PC-3 (cell line): ENCODE measurements at regions not wholly inside any gene's neighbourhood (a gene's known extent, or its start where the extent isn't known, plus 50 kb on each side); places are given as distances from the start of the nearest gene placed in this dataset.
A peak's percentile ranks its signal among the peaks of the same experiment; 100 is the strongest.

ENCODE experiments used
- ATAC-seq: fragments of 200-7000 bp; cut with Tn5 transposase; 2 replicates; pipeline ENCODE4 v1.9.1; 2020; ENCODE audit warnings: mild to moderate bottlenecking, moderate library complexity
- BruUV-seq: library from RNA; stranded (reverse); fragments of 400-500 nt; replicated peaks from 2 replicates; lab custom pipeline; 2021; lab: Mats Ljungman, UMichigan
- CTCF ChIA-PET: fragments of 300-600 bp; sonication (Branson Sonifier 250); formaldehyde crosslinking; loops from one replicate; lab custom pipeline; 2022; ENCODE audit warnings: antibody characterized with exemption; lab: Charles Lee
- POLR2A ChIA-PET: fragments of 300-600 bp; sonication (Branson Sonifier 250); formaldehyde crosslinking; loops from one replicate; lab custom pipeline; 2022; ENCODE audit warnings: antibody characterized with exemption; ENCODE audit not compliant: unreplicated experiment; lab: Charles Lee
- DNase-seq: peaks from one replicate; pipeline ENCODE4 v3.0.0-alpha.2; 2015
- H2AFZ ChIP-seq: fragments of 300-600 bp; sonication (generic); 2 replicates; pipeline ENCODE4 v1.6.0; 2016; ENCODE audit warnings: antibody characterized with exemption, low read length
- H3F3A ChIP-seq: fragments of 300-600 bp; sonication (generic); one replicate; pipeline ENCODE4 v1.6.0; 2017; ENCODE audit warnings: antibody characterized with exemption, low read length, control low read depth, mild to moderate bottlenecking; ENCODE audit not compliant: unreplicated experiment
- H3K27ac ChIP-seq: fragments of 300-600 bp; sonication (generic); 2 replicates; pipeline ENCODE4 v1.5.1; 2016; ENCODE audit warnings: mild to moderate bottlenecking, low read length
- H3K27me3 ChIP-seq: fragments of 300-600 bp; sonication (generic); 2 replicates; pipeline ENCODE4 v1.6.1; 2016; ENCODE audit warnings: low read length, mixed read lengths
- H3K36me3 ChIP-seq: fragments of 300-600 bp; sonication (generic); 2 replicates; pipeline ENCODE4 v1.6.1; 2016; ENCODE audit warnings: low read depth, mixed run types, low read length, mixed read lengths
- H3K4me1 ChIP-seq: fragments of 300-600 bp; sonication (generic); 2 replicates; pipeline ENCODE4 v1.5.1; 2016; ENCODE audit warnings: low read length; ENCODE audit not compliant: insufficient read depth
- H3K4me2 ChIP-seq: fragments of 300-600 bp; sonication (generic); 2 replicates; pipeline ENCODE4 v1.6.0; 2016; ENCODE audit warnings: low read length
- H3K4me3 ChIP-seq: fragments of 300-600 bp; sonication (generic); 2 replicates; pipeline ENCODE4 v1.5.1; 2016; ENCODE audit warnings: mild to moderate bottlenecking, low read length, mixed read lengths
- H3K79me2 ChIP-seq: fragments of 300-600 bp; sonication (generic); 2 replicates; pipeline ENCODE4 v1.6.1; 2017; ENCODE audit warnings: low read length, mixed read lengths
- H3K9ac ChIP-seq: fragments of 300-600 bp; sonication (generic); 2 replicates; pipeline ENCODE4 v1.6.0; 2016; ENCODE audit warnings: mild to moderate bottlenecking, low read length
- H3K9me2 ChIP-seq: fragments of 300-600 bp; sonication (generic); replicated peaks from 2 replicates; pipeline ENCODE4 v1.6.1; 2016; ENCODE audit warnings: mixed run types, low read length, mixed read lengths
- H3K9me3 ChIP-seq: fragments of 300-600 bp; sonication (generic); 2 replicates; pipeline ENCODE4 v1.6.1; 2016; ENCODE audit warnings: low read length, mixed read lengths
- H4K20me1 ChIP-seq: fragments of 300-600 bp; sonication (generic); 2 replicates; pipeline ENCODE4 v1.6.1; 2016; ENCODE audit warnings: low read length, mixed read lengths
- CTCF ChIP-seq: fragments of 300-600 bp; sonication (generic); conservative IDR thresholded peaks from 2 replicates; pipeline ENCODE4 v1.5.1; 2017; ENCODE audit warnings: antibody characterized with exemption, low read depth, mild to moderate bottlenecking, low read length
- EZH2 ChIP-seq: fragments of 300-600 bp; sonication (generic); IDR thresholded peaks from one replicate; pipeline ENCODE4 v1.6.1; 2017; ENCODE audit warnings: antibody characterized with exemption, mild to moderate bottlenecking, low read length; ENCODE audit not compliant: unreplicated experiment
- EZH2phosphoT487 ChIP-seq: fragments of 300-600 bp; sonication (generic); IDR thresholded peaks from 2 replicates; pipeline ENCODE4 v1.6.1; 2018; ENCODE audit warnings: mild to moderate bottlenecking, antibody characterized with exemption, low read length, borderline replicate concordance
- intact Hi-C: fragments of 100-400 bp; cut with micrococcal nuclease; formaldehyde crosslinking; loops from 2 replicates; pipeline ENCODE4 v1.9.0; 2023

- Histone ChIP-seq H3K4me3 (no peak overlapping the region), H3K9me2 (no peaks in the 10 kb centered on the region), H3K79me2 (no peaks in the 10 kb centered on the region), H3K9ac (no peak overlapping the region), H3K9me3 (no peaks in the 10 kb centered on the region), H3K4me1 (no peaks in the 10 kb centered on the region), H2AFZ (no peak overlapping the region), H3K27ac (no peak overlapping the region), H3F3A (no peaks in the 10 kb centered on the region), H3K27me3 (peaks cover 16% of the 10 kb centered on the region; the same call in 1 of the 2 replicates), H3K4me2 (no peak overlapping the region), H4K20me1 (no peaks in the 10 kb centered on the region), H3K36me3 (no peaks in the 10 kb centered on the region)
- DNase-seq = no peak
- ATAC-seq = no peak
- TF ChIP-seq EZH2 (no peak), EZH2phosphoT487 (no peak), CTCF (no peak)
- CTCF ChIA-PET = no interaction called here
- POLR2A ChIA-PET = no interaction called here
- intact Hi-C loops = no loop called here
- no TSS peak for BruUV-seq
Measured at GRCh38 chr9:27768781-27769180, 195.5 kb upstream of the C9orf72 start.

- Histone ChIP-seq H3K79me2 (no peaks in the 10 kb centered on the region), H3K27ac (no peak overlapping the region), H3F3A (no peaks in the 10 kb centered on the region), H3K9me3 (no peaks in the 10 kb centered on the region), H2AFZ (no peak overlapping the region), H3K9me2 (no peaks in the 10 kb centered on the region), H3K36me3 (no peaks in the 10 kb centered on the region), H4K20me1 (no peaks in the 10 kb centered on the region), H3K4me3 (no peak overlapping the region), H3K4me2 (no peak overlapping the region), H3K4me1 (no peaks in the 10 kb centered on the region), H3K27me3 (peaks cover 8% of the 10 kb centered on the region; the same call in 1 of the 2 replicates), H3K9ac (no peak overlapping the region)
- DNase-seq (no peak), ATAC-seq (no peak)
- ChIA-PET CTCF (no interaction called here), POLR2A (no interaction called here)
- no TSS peak for BruUV-seq
- intact Hi-C loops = no loop called here
- TF ChIP-seq EZH2 (no peak), CTCF (no peak), EZH2phosphoT487 (no peak)
Measured at GRCh38 chr9:27770541-27770940, 197.3 kb upstream of the C9orf72 start.

DNA sequence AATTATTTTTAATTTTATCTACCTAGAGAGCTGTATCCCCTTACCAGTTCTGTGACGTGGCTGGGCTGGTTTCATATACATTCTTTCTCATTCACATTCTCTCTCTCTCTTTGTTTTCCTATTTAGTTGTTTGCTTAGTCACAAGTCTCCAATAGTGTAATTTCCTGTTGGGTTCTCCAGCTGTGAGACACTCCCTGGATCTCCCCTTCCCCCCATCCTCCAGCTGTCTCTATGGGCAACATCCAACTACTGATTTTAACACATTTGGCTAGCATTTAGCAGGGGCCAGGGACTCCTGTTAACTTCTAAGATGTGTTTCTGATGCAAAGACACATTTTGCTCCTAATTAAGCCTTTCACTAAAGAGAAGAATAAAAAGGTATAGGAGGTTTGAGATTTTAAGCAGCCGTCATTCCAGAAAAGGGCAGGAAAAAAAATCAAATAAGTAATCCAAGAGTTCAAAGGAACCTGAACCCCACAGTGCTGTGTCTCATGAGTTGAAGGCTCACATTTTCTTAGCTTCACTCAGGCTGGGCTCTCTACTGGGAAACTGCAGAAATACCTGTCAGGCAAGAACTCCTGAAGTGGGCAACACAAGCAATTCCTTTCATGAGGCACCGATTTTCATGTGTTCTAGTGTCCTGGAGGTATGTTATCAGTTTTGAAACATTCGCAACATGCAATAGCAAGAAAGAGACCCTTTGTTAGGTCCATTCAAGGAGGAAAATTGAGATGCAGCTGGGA, 198.7 kb upstream of the C9orf72 start:
- Histone ChIP-seq H3K9me2 (no peaks in the 10 kb centered on the region), H3K9me3 (no peaks in the 10 kb centered on the region), H3K27me3 (0 out of 2 replicates have a peak, but pooled peaks cover 2% of the 10 kb centered on the region), H3K4me1 (no peaks in the 10 kb centered on the region), H3K4me2 (no peak overlapping the region), H3K9ac (no peak overlapping the region), H4K20me1 (no peaks in the 10 kb centered on the region), H3K27ac (no peak overlapping the region), H3K36me3 (no peaks in the 10 kb centered on the region), H3F3A (no peaks in the 10 kb centered on the region), H2AFZ (no peak overlapping the region), H3K4me3 (no peak overlapping the region), H3K79me2 (no peaks in the 10 kb centered on the region)
- BruUV-seq = no TSS peak
- ATAC-seq = peak; percentile 57
- intact Hi-C loops = no loop called here
- DNase-seq = peak; percentile 7
- CTCF ChIA-PET = no interaction called here
- POLR2A ChIA-PET = interaction anchor here (0.6 kb wide), 1 partner anchor 11 kb away, joined by 6 read pairs; no protein-coding TSS in a partner anchor
- no peak for TF ChIP-seq EZH2phosphoT487
- TF ChIP-seq CTCF = no peak
- no peak for TF ChIP-seq EZH2
